DND-41 (cell line): ENCODE measurements at regions not wholly inside any gene's neighbourhood (a gene's known extent, or its start where the extent isn't known, plus 50 kb on each side); places are given as distances from the start of the nearest gene placed in this dataset.
"Not testable (repeated sequence)": the region's sequence is repeated elsewhere in the genome, so short reads cannot be mapped to it uniquely, and the experiment has no call there.

Experiments used
- CTCF ChIP-seq: IDR thresholded peaks from 2 replicates; pipeline ENCODE4 v1.5.1; 2012; ENCODE audit warnings: borderline replicate concordance, low read length, moderate library complexity, mild to moderate bottlenecking; ENCODE audit not compliant: poor library complexity, severe bottlenecking; ENCODE audit errors: extremely low read depth
- EZH2 ChIP-seq: IDR thresholded peaks from 3 replicates; pipeline ENCODE4 v1.6.1; 2012; ENCODE audit warnings: borderline replicate concordance, low read depth, mild to moderate bottlenecking, moderate library complexity, low read length, inconsistent platforms; ENCODE audit not compliant: severe bottlenecking

- TF ChIP-seq CTCF, EZH2: not testable (repeated sequence)
Observed at GRCh38 chr17:15822280-15822679, 90.2 kb downstream of the TBC1D26 start.
